CD4-positive, alpha-beta T cell treated with Interferon alpha-2 for 1 hour (primary cell): ENCODE measurements at regions not wholly inside any gene's neighbourhood (a gene's known extent, or its start where the extent isn't known, plus 50 kb on each side); places are given as distances from the start of the nearest gene placed in this dataset.

Experiments used
- DNase-seq, 2 donors: peaks; one replicate each; pipeline ENCODE4 v3.0.0-alpha.2; 2020 to 2022

DNA sequence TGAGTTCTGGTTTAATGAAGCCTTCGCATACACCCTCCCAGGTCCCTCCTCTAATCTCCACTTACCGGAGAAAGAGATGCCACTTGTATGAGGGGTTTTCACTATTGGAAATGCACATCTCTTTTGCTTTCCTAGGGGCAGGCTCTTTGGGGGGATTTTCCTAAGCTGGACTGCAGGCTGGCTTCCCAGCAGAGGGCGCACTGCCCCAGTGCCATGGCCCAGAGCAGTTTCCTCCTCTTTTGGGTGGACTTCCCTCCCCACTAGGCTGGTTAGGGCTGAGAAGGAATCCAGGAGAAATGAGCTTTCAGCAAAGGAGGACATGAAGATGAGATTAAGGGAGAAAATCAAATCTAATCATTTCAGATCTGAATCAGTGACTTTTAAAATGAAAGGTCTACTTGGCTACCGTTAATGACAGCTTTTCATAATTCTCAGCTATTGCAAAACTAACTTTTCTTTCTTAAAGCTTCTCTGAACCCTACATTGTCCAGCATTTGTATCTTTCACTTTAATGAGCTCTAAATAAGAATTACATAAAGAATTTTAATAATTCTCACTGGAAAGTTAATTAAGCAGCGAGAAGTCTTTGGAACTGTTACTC, 784.1 kb upstream of the FANCL start:
- peak; percentile 1 to 7 for DNase-seq

DNA sequence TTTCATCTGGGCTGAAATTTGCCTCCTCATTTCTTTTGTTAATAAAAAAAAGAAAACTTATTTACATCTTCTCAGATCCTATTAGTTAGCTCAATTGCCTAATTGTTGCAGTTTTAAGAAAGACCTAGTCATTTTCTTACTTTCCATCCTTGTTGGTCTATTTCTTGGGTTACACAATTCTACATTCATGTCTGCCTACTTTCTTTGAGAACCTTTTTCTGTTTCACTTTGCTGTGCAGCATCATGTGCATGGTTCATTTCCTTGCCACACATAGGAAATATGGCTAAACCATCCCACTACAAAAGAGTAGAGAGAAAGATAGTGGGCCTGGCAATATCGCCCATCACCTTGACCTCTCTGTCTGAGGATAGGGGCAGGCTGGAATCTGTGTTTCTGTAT, 780.7 kb upstream of the FANCL start:
- DNase-seq: no peak

DNA sequence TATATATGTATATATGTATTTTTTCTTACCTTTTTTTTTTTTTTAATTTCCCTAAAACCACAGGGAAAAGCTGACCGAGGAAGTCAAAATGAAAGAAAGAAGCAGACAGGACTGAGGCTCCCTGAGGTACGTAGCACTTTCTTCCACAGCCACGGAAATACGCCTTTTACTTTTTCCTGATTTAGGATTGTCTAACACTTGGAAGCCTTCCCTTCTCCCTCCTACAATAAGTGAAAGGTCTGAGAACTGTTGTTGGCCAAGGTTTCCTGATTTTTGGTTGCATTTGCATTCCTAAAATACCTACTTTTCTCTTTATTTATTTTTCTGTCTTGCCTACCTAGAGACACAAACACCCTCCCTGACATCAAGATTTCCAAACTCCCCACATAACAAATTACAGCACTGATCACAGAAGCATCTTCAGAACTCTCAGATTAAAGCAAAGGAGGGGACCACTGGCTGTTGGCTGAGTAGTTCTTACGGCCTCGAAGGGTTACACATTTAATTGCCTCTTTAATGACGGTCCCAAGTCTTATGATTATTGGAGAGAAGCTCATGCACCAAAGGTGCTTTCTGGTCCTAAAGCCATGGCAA, 778.5 kb upstream of the FANCL start:
- no peak for DNase-seq

DNA sequence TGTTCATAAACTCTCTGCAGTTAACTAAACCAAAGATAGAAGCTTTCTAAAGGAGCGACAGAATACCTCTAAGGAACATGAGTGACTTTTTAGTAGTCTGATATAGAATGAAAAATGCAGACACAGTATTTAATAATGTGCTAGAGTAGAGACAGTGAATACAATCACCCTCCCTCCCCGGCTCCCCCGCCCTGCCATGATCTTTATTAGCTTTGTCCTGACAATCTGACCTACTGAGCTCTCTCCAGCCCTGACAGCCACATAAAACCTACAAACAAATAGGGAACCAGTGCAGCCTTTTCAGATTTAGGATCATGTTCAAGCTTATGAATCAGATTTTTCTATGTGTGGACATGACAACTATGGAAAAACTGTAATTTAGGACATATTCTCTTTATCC, 777.6 kb upstream of the FANCL start:
- no peak for DNase-seq

DNA sequence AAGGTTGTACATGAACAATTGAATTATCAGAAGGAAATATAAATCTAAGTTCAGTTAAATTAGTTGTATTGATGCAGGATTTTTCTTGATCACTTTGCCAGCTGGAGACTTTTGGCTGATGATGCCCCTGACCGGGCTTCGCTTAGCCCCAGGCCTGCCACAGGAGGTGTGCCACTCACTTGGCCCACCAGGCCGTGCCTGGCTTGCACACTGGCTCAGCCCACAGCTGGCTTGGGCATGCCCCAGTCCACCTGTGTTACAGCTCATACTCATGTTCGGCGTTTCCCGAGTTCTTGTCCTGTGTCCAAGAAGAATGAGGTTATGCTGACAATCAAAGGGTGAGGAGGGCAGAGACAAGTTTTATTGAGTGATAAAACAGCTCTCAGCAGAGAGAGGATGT, 773.9 kb upstream of the FANCL start:
- DNase-seq: no peak

DNA sequence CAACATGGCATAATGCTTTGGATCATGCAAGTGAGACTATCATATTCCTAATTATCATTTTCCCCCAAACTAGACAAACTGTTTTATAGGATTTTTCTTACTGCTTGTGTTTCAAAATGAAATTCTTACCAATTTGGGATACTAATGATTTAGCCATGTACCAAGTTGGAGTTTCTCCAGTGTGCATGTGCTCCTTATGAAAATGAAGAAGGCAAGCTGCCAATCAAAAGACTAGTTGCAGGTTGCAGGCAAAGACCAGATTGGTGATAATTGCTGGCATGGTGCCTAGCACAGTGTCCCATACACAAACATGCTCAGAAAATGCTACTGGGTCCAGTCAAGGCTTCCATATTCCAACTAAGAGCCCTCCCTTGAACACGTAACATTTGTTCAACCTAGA, 771.8 kb upstream of the FANCL start:
- DNase-seq: no peak

DNA sequence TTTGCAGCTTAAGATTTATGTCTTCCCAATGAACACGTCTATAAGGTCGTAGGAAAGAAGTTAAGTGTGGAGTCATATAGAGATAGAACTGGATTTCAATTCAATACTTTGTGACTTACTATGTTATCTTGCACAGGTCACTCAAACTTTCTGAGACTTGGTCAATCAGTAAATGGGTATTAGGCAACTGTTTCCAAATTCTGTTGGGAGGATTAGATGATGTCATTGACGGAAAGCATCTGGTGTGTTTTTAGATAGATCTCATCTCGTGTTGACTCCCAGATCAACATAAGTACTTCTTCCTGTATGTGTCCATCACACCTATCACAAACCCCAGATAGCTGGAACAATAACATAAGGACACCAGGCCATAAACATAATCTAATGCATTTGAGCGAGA, 771.1 kb upstream of the FANCL start:
- no peak for DNase-seq

DNA sequence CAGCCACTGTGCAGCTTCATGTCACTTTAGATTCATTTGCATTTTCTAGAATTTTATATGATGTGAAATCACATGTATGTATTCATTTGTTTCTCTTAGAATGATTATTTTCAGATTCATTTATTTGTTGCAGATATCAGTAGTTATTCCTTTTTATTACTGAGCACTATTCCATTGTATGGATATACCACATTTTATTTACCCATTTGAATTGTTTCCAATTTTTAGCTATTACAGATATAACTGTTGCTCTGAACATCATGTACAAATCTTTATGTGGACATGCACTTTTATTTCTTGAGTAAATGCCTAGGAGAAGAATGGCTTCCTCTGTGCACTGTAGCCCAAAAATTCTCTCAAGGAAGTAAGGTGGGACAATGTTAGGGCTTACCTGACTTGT, 767.8 kb upstream of the FANCL start:
- no peak for DNase-seq

DNA sequence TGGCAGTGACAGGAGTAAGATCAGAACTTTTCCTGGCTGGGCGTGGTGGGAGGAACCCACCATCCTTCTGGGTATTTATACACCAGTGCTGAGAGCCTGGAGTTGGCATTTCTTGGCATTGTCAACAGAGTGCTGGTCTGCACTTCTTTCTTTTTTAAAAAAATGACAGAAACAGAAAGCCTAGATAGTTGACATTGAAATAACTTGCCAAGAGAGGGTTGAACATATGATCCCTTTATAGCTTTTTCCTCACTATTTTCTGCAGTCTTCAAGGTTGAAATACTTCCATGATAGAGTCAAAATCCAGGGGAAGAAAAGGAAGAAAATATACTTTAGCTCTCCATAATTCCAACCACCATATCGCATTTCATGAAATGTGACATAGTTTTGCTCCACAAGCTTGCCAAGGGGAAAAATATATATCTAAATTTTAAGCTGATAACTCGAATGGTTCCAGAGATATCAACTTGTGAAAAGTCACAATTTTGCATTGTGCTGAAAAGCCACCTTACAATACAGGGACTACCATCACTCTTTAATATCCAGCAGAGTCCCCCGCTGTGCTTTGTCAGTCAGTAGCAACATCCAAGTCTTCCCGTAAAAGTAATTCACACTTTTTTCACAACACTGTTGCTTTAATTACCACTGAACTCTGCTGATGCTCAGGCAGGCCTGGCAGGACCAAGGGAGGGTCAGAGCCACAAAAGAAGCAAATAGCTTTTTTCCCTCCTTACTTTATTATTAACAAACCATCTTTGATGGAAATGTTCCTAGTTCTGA, 764.9 kb upstream of the FANCL start:
- DNase-seq: no peak

DNA sequence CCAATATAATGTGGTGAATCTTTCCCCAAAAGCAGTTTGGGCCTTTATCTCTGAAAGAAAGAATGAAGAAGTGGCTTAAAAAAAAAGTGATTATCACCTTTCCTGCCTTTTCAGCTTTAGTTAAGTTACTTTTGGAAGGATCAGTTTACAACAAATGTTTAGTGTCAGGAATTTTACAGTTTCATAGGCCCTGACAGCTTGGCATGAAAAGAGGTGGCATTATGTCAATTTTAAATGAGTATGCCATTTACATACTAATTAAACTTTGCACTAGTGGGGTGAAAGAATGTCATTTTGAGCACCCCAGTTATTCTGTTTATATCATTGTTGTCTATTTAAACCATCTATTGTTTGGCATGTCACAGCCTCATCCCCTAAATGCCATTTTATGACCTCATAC, 763.5 kb upstream of the FANCL start:
- no peak for DNase-seq

DNA sequence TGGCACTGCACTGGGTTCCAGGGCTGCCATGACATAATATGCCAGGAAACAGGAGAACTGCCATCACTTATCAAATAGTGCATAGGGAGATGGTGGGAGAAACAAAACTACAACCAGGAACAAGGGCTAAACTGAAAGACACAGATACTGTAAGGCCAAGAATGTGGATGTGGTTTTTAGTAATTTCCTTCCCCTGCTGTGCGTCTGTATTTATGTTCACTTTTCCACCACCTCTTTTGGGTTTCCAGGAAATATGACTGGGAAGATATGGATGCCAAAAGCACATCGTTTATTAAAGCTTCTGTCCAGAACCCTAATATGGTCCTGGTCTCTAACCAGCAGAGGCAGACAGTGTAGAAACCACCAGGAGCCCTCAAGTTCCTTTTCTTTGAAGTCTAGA, 759.7 kb upstream of the FANCL start:
- DNase-seq: no peak

DNA sequence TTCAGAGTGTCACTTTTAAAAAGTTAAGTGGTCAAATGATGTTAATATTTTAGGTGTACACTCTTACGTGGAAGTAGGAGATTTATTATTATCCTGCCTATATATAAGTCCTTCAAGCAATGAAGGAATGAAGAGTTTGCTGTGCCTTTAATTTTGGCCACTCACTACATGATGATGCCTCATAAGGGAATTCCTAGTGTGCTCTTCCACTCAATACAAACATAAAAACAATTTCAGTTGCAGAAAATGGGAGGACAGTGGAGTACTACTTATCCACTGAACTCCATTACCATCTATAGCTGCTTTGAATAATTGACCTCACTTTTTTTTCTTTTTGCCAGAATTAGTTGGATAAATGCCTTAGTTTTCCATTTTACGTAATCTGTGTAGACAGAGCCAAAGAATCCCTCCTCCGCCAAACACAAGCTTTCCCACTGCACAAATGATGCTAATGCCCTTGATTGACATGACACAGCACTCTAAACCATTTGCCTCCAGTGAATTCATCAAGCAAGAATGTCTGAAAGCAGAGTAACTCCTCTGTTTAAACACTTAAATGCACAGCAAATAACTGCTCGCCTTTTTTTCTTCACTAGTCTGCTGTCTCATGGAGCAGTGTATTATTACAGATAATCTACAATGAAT, 751.1 kb upstream of the FANCL start:
- DNase-seq: no peak

DNA sequence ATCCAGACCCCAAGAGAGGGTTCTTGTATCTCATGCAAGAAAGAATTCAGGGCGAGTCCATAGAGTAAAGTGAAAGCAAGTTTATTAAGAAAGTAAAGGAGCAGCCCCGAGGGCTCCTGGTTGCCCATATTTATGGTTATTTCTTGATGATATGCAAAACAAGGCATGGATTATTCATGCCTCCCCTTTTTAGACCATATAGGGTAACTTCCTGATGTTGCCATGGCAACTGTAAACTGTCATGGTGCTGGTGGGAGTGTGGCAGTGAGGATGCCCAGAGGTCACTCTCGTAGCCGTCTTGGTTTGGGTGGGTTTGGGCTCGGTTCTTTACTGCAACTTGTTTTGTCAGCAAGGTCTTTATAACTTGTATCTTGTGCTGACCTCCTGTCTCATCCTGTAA, 750.2 kb upstream of the FANCL start:
- no peak for DNase-seq

DNA sequence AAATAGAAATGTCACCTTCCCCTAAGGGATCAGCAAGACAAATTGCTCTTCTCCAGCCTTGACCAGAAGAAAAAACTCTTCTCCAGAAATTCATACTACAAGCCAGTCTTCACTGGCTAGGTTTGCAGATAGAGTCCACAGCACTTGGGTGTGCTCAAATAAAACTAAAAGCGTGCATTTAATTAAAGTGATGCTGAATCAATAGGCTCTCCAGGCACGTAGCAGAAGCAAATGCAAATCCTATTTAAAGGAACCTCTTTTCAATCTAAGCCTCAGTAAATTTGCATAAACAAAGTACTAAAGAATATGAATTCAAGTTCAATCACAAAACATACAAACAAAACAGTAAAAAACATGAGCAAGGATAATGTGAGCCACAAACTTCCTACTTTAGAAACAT, 744.4 kb upstream of the FANCL start:
- DNase-seq: no peak

DNA sequence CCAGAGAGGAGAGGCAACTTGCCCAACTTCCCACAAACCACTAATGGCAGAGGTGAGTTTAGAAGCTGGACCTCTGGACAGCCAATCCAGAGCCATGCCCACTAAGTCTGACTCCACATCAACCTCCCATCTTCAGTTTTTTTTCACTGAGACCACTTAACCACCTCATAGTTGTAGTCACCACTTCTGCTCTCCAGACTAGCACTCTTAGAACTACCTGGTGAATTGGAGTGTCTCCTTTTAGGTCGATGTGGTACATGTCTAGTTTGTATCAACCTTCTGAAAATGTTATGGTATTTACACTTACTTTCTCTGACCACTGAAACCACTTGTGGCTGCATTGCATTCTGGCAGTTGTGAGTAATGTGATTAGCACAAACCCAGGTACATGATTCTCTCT, 743.6 kb upstream of the FANCL start:
- no peak for DNase-seq

DNA sequence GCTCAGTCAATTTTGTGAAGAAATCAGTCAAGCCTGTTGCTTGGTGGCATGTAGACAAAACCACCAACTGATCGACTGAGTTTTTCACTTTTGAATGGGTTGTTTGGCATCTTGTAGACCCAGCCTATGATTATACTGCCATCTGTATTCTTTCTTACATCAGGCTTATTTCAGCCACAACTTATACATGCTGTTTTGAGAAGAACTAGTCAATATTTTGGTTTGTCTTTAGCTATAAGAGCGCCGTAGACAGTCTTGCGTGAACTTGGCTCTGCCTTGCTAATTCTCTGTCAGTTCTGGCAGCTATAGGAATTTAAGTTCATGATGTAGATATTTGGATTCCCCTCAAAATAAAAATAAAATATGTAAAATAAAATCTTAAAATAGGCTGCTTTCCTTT, 742.0 kb upstream of the FANCL start:
- DNase-seq: no peak

DNA sequence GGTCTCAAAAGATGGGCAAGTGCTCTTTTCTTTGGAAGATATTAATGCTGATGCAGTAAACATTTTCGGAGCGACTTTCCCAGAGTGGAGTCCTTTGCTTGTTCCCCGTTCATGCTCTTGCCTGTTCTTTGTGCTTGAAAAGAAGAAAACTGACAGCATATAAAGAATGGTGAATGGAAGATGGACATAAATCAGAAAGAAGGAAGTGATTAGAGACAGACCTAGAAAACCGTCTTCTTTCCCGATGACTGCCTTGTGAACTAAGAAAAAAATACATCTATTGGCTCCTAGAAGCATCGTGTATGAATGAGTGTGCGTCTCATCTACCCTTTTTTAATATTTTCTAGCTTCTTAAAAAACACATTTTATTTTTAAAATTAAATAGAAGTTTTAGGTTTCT, 740.1 kb upstream of the FANCL start:
- no peak for DNase-seq

DNA sequence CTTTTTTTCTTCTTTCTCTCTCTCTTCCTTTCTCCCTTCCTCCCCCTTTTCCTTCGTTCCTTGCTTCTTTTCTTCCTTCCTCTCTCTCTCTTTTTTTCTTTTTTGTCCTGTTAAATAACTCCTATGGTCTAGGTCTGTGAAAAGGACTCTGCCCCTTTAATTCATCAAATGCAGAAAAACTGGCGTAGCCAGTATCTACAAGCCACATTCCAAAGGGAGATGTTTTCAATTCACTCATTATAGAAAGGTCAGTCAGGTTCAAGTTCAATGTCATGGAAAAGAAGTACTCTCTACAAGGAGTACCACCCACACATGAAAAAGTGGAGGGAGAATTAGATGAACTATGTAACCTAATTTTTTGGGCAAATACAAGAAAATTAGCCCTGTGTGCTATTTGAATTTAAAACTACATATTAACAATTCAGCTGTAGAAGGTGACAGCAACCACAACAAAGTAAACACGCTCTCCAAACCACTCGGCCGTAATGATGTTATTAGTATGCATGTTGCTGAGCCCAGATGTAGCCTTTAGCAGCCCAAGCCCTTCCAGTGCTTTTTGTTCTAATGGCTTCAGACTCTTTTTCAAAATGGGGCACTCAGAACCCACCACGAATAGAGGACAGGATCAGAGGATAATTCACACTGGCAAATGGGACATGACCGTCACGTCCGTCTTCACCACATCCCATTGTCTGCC, 735.4 kb upstream of the FANCL start:
- no peak for DNase-seq

DNA sequence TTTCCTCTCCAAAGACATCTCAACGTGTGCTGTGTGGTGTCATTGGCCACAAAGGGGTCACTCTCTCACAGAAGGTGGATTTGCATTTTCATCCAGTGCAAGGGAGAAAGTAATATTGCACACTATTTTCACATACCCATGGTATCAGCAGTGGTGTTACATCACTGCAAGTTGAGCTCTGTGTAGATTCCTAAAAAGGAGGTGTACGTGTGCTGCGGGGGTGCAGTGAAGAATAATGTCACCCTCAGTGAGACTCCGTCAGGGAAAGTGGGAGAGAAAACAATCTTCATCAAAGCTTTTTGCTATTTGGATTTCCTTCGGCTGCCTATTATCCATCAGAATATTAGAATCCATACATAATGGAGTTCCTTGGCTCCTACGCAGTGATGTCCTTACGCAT, 733.8 kb upstream of the FANCL start:
- DNase-seq: no peak

DNA sequence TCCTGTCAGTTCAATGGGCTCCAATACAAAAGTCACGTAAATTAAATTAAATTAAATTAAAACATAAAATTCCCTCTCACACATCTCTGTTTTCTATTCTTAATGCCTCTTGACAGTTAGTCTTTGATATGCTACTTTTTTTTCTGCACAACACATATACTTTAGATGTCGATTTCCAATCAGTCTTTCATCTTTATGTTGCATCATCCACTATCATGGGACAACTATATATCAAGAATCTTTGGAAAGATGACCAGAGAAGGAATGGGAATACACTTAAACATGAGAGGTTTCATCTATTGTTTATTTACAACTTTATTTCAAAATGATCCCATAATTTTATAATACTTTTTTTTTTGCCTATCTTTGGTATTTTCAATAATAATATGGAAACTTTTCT, 733.3 kb upstream of the FANCL start:
- DNase-seq: no peak

DNA sequence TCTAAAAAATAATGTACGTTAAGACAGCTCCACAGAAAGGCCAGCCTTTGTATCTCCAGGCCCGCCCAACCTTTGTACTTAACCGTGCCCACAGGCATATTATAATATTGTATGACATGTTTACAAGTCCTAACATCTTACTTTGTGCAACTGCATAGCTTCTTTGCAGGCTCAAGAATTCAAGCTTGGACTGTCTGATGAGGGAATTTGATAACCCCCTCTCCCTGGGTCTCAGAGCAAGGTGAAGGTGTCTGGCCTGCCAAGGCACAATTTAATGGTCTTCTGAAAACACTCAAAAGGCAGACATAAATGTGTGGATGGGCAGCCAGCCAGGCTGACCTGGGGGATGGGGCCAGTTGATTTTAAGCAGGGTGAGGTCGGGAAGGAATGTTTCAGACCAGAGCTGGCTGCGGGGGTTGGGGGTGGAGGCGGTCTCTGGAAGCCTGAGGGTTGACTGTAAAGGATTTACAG, 732.7 kb upstream of the FANCL start:
- no peak for DNase-seq

DNA sequence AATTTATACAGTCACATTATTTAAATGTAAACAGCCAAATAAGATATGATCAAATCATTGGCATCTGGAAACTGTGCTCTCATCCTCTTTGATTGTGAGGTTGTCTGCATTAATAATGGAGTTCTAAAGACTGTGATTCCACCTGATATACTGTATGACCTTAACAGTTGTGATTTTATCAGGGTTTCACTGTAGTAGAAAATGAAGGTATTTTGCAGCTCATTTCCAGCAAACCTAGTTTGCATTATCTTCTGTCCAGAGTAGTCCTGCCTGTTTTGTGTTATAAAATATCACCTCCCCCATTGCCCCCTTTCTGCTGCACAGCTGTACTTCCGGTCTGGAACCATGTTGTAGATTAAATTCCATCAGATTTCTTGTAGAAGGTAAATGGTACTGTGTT, 731.6 kb upstream of the FANCL start:
- no peak for DNase-seq
